Effector CD8-positive, alpha-beta T cell (primary cell): ENCODE measurements at regions not wholly inside any gene's neighbourhood (a gene's known extent, or its start where the extent isn't known, plus 50 kb on each side); places are given as distances from the start of the nearest gene placed in this dataset.

Experiments
- DNase-seq: peaks from one replicate; lab custom pipeline; 2025; lab: John Stamatoyannopoulos, UW

GRCh38 chr6:156306531-156306930 lies 470.6 kb upstream of the ARID1B start:
- no peak for DNase-seq

GRCh38 chr6:156283091-156283490 lies 494.1 kb upstream of the ARID1B start:
- no peak for DNase-seq

- no peak for DNase-seq
Observed at GRCh38 chr6:156282087-156282486, 495.1 kb upstream of the ARID1B start.

- no peak for DNase-seq
Observed at GRCh38 chr6:156281266-156281665, 495.9 kb upstream of the ARID1B start.

- no peak for DNase-seq
Observed at GRCh38 chr6:156280065-156280464, 497.1 kb upstream of the ARID1B start.

GRCh38 chr6:156279261-156279969 lies 497.8 kb upstream of the ARID1B start:
- no peak for DNase-seq

- no peak for DNase-seq
Observed at GRCh38 chr6:156273065-156273711, 504.0 kb upstream of the ARID1B start.

- DNase-seq = no peak
Observed at GRCh38 chr6:156269751-156270369, 507.3 kb upstream of the ARID1B start.

- no peak for DNase-seq
Observed at GRCh38 chr6:156268849-156269248, 508.3 kb upstream of the ARID1B start.

- no peak for DNase-seq
Observed at GRCh38 chr6:156262014-156262413, 515.2 kb upstream of the ARID1B start.

GRCh38 chr6:156260815-156261214 lies 516.4 kb upstream of the ARID1B start:
- DNase-seq = no peak

GRCh38 chr6:156258981-156259380 lies 518.2 kb upstream of the ARID1B start:
- DNase-seq = no peak

GRCh38 chr6:156256161-156256560 lies 521.0 kb upstream of the ARID1B start:
- DNase-seq = no peak

GRCh38 chr6:156254240-156254639 lies 522.9 kb upstream of the ARID1B start:
- no peak for DNase-seq

- no peak for DNase-seq
Observed at GRCh38 chr6:156250593-156250992, 526.6 kb upstream of the ARID1B start.

GRCh38 chr6:156242206-156242605 lies 535.0 kb upstream of the ARID1B start:
- no peak for DNase-seq

- no peak for DNase-seq
Observed at GRCh38 chr6:156231026-156231765, 546.0 kb upstream of the ARID1B start.

GRCh38 chr6:156219973-156220372 lies 557.2 kb upstream of the ARID1B start:
- no peak for DNase-seq

- no peak for DNase-seq
Observed at GRCh38 chr6:156205678-156206077, 571.5 kb upstream of the ARID1B start.

- no peak for DNase-seq
Observed at GRCh38 chr6:156199182-156199581, 578.0 kb upstream of the ARID1B start.

GRCh38 chr6:156197513-156197912 lies 579.7 kb upstream of the ARID1B start:
- DNase-seq = no peak

GRCh38 chr6:156194981-156195380 lies 582.2 kb upstream of the ARID1B start:
- no peak for DNase-seq

- no peak for DNase-seq
Observed at GRCh38 chr6:156193381-156193780, 583.8 kb upstream of the ARID1B start.
